ENCODE measurements at regions not wholly inside any gene's neighbourhood (a gene's known extent, or its start where the extent isn't known, plus 50 kb on each side); places are given as distances from the start of the nearest gene placed in this dataset.
"Not testable (repeated sequence)": the region's sequence is repeated elsewhere in the genome, so short reads cannot be mapped to it uniquely, and the experiment has no call there.

DNA sequence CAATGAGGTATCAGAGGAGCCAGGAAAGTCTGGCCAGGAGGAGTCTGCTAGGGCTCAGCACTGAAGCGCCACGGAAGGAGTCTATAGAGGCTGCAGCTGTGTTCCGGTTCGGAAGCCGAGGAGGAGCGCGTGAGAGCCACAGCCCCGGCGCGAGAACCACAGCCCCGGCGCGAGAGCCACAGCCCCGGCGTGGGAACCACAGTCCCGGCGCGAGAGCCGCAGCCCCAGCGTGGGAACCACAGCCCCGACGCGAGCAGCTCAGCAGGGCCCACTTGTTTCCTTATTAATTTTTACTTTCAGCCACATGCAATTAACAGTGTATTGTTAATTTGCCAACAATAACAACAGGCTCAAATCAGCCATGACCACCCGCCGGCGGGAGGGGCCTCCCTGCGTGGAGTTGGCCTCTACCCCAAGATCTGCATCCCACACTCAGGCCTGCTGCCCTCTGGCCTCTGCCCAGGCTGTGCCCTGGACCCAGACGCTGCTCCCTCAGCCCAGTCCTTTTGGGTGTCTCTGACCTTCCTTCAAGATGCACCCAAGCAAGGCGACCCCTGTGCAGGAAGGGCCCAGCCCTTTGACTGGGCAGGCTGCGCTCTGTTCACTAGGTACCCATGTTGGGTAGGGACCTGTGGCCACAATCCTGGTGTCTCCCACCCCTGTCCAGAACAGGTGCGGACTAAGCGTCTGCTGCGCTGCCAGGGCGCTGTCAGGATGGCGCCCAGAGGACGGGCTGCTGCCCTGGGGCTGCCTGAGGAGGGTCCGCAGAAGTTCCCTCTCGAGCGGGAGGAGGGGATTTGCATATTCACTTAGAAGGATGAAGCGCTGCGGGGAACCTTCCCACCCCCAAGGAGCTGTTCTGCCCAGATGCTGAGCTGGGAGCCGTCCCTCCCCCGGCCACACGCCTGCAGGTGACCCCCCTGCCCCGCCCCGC, 113.8 kb downstream of the ADRA2C start:
- Mint-ChIP-seq H3K27ac (no peak overlapping the region), H3K9me3 (peaks cover 12% of the 10 kb centered on the region), H3K36me3 (ENCODE audit: low read depth) (peaks cover 8% of the 10 kb centered on the region), H3K27me3 (peaks cover 40% of the 10 kb centered on the region), H3K4me3 (no peak overlapping the region), H3K4me1 (peaks cover 11% of the 10 kb centered on the region)
- DNase-seq = no peak
- ChIA-PET POLR2A (no interaction called here), CTCF (interaction anchor here (0.6 to 2.3 kb wide), 13 partner anchors 13 to 678 kb away, joined by 3 to 9 read pairs (median 4); no protein-coding TSS in a partner anchor)

DNA sequence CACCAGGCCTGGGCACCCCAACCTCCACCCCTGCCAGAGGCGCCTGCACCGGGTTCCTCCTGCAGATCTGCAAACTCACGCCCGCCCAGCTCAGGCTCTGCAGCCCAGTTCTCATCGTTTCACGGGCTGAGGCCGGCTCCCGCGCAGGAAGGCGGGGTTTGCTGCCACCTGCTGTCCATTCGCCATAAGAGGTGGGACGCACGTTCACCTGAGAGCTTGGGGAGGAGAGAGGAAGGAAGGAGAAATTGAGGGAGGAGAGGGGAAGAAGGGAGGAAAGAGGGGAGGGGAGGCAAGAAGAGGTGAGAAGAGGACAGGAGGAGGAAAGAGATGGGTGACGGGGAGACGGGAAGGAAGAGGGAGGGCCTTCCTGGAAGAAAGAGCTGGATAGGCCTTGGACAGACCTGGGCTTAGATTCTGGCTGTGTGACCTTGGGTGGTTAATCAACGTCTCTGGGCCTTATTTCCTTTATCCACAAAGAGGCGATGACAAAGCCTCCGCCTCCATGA, 114.5 kb downstream of the ADRA2C start:
- Mint-ChIP-seq H3K9me3 (peaks cover 12% of the 10 kb centered on the region), H3K27me3 (peaks cover 41% of the 10 kb centered on the region), H3K36me3 (ENCODE audit: low read depth) (peaks cover 8% of the 10 kb centered on the region), H3K4me1 (peaks cover 11% of the 10 kb centered on the region), H3K27ac (no peak overlapping the region), H3K4me3 (no peak overlapping the region)
- CTCF ChIA-PET = interaction anchor here (0.6 to 2.3 kb wide), 13 partner anchors 9 to 679 kb away, joined by 3 to 9 read pairs (median 4); no protein-coding TSS in a partner anchor
- DNase-seq = peak; percentile 70
- POLR2A ChIA-PET = interaction anchor here (0.7 kb wide), 1 partner anchor 17 kb away, joined by 3 read pairs; no protein-coding TSS in a partner anchor

DNA sequence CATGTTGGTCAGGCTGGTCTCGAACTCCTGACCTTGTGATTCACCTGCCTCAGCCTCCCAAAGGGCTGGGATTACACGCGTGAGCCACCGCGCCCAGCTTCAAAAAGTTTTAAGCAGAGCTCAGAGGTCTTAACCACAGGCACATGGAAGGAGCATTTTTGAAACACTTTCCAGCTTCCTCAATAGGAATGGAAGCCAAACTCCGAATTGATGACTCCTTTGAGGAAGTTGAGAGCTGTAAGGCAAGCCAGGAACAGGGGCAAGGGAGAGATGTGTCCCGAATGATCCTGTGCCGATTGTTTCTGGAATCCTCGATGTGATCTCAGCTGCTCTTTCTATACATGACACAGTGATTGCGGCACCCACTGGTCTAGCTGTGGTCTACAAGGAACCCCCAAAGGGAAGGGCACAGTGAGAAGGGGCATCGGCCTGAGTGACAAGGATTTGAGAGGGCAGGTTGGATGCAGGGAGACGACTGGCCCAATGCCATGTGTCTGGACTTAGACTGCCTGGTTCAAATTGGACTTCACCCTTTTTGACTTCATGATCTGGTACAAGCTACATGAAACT, 116.2 kb downstream of the ADRA2C start:
- H3K4me1 Mint-ChIP-seq = peaks cover 11% of the 10 kb centered on the region
- CTCF ChIA-PET = interaction anchor here (0.7 kb wide), 1 partner anchor 34 kb away, joined by 3 read pairs; no protein-coding TSS in a partner anchor
- H3K27me3 Mint-ChIP-seq = peaks cover 48% of the 10 kb centered on the region
- H3K9me3 Mint-ChIP-seq; H3K4me3 Mint-ChIP-seq; H3K27ac Mint-ChIP-seq; DNase-seq; POLR2A ChIA-PET; H3K36me3 Mint-ChIP-seq (ENCODE audit: low read depth): not testable (repeated sequence)

DNA sequence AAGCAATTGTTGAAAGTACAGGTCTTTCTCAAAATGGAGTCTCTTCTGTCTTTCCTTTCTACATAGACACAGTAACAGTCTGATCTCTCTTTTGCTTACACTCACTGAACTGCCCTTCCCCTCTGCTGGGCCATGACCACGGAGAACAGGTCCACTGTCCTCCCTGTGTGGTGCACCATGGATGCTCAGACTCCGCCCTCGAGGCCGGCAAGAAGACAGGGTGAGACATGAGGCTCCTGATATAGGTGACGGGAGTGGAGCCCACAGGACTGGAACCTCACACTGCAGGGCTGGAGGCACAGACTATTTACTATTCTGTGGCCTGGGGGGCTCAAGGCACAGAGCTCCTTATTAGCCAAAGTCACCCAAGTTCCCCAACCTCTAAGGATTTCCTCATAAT, 118.1 kb downstream of the ADRA2C start:
- DNase-seq; H3K4me3 Mint-ChIP-seq; H3K36me3 Mint-ChIP-seq (ENCODE audit: low read depth); POLR2A ChIA-PET; H3K9me3 Mint-ChIP-seq; H3K4me1 Mint-ChIP-seq; CTCF ChIA-PET; H3K27ac Mint-ChIP-seq: not testable (repeated sequence)
- peaks cover 31% of the 10 kb centered on the region for H3K27me3 Mint-ChIP-seq

DNA sequence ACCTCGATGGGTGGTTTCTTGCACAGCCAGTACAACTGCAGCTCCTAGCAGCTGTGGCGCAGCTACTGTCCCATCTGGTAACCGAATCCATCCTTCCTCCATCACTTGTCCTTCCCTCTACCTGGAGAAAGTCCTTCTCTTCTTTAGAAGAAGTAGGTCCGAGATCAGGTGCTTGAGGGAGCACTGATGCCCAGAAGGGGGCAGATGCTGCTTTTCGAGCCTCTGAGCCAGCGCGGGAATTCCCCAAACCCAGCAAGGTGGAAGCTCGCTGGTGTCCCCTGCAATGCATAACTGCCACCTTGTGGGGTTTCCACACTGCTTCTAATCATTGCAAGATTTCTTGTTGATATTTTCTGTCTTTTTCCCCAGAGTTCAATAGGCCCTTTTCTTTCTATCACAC, 127.4 kb downstream of the ADRA2C start:
- peak; percentile 26 for DNase-seq
- H3K27me3 Mint-ChIP-seq; H3K9me3 Mint-ChIP-seq; H3K27ac Mint-ChIP-seq; H3K36me3 Mint-ChIP-seq (ENCODE audit: low read depth); POLR2A ChIA-PET; CTCF ChIA-PET; H3K4me1 Mint-ChIP-seq; H3K4me3 Mint-ChIP-seq: not testable (repeated sequence)

DNA sequence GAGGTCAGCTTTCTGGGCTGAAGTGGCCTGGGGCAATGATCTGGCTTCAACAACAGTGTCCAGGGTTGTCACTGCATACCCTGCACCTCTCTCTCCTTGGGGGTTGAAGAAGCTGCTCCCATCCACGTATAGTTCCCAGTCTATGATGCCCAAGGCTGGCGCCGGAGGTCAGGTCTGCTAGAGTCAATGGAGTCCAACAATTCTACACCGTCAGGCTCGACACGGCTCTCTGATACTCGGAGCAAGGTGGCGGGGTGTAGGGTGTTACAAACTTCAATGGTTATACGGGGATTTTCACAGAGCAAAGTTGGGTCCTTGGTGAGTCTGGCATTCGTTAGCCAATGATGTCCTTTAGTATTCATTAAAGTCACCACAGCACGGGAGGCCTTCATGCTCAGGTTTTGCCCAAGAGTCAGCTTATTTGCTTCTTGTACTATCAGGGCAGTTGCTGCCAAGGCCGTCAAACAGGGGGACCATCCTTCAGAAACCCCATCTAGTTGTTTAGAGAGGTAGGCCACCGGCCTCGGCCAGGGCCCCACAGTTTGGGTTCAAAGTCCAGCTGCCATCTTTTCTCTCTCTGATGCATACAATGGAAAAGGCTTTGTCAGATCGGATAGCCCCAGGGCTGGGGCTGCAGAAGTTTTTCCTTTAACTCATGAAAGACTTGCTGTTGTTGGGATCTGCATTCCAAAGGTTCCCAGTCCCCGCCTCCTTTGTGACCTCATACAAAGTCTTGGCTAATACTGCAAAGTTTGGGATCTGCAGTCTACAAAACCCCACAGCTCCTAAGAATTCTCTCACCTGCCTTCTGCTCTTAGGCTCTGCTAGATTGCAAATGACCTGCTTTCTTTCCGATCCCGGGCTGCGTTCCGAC, 128.1 kb downstream of the ADRA2C start:
- H3K9me3 Mint-ChIP-seq; H3K36me3 Mint-ChIP-seq (ENCODE audit: low read depth); H3K4me1 Mint-ChIP-seq; POLR2A ChIA-PET; H3K27me3 Mint-ChIP-seq; DNase-seq; CTCF ChIA-PET; H3K4me3 Mint-ChIP-seq; H3K27ac Mint-ChIP-seq: not testable (repeated sequence)

DNA sequence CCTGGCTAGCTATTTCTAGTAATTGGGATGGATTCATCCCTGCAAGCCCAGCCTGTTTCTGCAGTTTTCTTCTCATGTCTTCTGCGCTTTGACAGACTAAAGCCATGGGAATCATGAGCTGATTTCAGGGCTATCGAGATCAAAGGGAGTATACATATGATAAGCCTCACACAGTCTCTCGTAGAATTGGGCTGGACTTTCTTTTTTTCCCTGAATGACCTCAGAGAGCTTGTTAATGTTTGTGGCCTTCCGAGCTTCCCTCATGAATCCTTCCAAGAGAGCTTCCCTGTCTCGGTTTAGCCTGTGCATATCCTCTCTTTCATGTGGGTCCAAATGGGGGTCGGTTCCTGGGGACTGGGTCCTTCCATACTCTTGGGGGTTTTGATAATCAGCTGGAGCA, 130.3 kb downstream of the ADRA2C start:
- Mint-ChIP-seq H3K4me3 (no peak overlapping the region), H3K4me1 (no peaks in the 10 kb centered on the region), H3K27me3 (peaks cover 4% of the 10 kb centered on the region), H3K36me3 (ENCODE audit: low read depth) (no peaks in the 10 kb centered on the region), H3K27ac (no peak overlapping the region), H3K9me3 (no peaks in the 10 kb centered on the region)
- DNase-seq = no peak
- CTCF ChIA-PET = no interaction called here
- POLR2A ChIA-PET = no interaction called here

DNA sequence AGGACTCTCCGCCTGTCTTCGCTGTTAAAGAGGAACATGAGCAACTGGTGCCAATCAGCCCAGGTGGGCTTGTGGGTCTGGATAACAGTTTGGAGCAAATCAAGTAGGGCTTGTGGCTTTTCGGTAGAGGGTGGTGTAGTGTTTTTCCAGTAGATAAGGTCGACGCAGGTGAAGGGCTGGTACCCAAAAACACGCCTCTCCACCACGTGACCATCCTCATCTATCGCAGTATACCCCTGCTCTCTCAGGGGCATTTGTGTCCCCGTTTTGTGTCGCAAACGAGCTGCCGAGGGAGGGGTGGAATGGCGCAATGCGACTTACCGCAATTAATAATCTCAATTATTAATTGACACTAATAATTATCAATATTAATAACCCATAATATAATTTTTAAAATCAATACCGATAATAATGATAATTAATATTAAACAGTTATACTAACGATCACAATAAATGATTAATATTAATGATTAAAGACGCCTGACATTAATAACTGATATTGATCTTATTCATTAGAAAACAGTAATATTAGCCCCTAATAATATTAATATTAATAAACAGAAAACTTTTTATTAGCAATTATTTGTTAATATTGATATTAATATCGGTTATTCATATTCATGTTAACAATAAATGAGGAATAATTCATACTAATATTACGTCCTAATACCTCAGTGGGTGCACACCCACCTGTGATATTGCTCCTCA, 130.8 kb downstream of the ADRA2C start:
- POLR2A ChIA-PET; CTCF ChIA-PET; H3K4me3 Mint-ChIP-seq; H3K27ac Mint-ChIP-seq; H3K4me1 Mint-ChIP-seq; H3K27me3 Mint-ChIP-seq; H3K9me3 Mint-ChIP-seq; H3K36me3 Mint-ChIP-seq (ENCODE audit: low read depth); DNase-seq: not testable (repeated sequence)

DNA sequence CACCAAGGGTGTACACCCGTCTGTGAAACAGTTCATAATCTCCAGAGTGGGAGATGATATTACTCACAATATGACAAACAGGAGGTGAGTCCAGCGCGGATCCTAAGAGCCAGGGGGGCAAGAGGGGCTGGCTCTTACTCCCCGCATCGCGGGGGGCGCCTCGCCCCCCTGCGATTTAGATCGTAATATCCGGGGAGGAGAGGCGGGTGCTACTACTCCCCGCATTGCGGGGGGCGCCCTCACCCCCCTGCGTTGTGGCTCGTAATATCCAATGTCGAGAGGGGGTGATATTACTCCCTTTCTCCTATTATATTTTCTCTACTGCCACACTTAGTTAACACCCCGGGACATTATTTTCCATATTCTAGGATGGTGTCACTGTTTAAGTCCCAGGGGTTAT, 131.9 kb downstream of the ADRA2C start:
- no peaks in the 10 kb centered on the region for H3K4me1 Mint-ChIP-seq
- DNase-seq = no peak
- no peaks in the 10 kb centered on the region for H3K9me3 Mint-ChIP-seq
- H3K4me3 Mint-ChIP-seq = no peak overlapping the region
- CTCF ChIA-PET = no interaction called here
- H3K27me3 Mint-ChIP-seq = peaks cover 10% of the 10 kb centered on the region
- H3K36me3 Mint-ChIP-seq (ENCODE audit: low read depth) = no peaks in the 10 kb centered on the region
- POLR2A ChIA-PET = no interaction called here
- H3K27ac Mint-ChIP-seq = no peak overlapping the region

DNA sequence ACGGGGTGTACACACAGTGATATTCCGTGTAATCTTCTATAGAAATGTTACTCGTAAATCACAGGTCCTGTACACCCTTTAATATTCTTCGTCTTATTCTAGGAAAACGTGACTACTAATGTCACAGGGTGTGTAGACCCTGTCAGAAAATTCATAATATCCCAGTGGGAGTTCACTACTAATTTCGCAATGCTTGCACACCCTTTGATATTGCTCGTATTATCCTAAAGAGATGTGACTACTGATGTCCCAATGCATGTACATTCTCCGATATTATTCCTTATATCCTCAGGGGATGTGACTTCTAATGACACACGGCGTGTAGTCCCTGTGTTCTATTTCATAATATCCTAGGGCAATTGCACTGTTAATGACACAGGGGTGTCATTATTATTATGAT, 132.7 kb downstream of the ADRA2C start:
- H3K9me3 Mint-ChIP-seq; H3K27ac Mint-ChIP-seq; H3K27me3 Mint-ChIP-seq; CTCF ChIA-PET; POLR2A ChIA-PET; DNase-seq; H3K4me3 Mint-ChIP-seq; H3K4me1 Mint-ChIP-seq; H3K36me3 Mint-ChIP-seq (ENCODE audit: low read depth): not testable (repeated sequence)

DNA sequence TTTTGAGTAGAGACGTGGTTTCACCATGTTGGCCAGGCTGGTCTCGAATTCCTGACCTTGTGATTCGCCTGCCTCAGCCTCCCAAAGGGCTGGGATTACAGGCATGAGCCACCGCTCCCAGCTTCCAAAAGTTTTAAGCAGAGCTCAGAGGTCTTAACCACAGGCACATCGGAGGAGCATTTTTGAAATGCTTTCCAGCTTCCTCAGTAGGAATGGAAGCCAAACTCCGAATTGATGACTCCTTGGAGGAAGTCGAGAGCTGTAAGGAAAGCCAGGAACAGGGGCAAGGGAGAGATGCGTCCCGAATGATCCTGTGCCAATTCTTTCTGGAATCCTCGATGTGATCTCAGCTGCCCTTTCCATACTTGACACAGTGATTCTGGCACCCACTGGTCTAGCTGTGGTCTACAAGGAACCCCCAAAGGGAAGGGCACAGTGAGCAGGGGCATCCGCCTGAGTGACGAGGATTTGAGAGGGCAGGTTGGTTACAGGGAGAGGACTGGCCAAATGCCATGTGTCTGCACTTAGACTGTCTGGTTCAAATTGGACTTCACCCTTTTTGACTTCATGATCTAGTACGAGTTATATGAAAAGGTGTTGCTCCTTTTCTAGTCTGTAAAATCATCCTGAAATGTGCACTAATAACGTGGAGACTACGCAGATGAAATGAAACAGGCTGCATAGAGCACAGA, 138.2 kb downstream of the ADRA2C start:
- H3K27ac Mint-ChIP-seq; POLR2A ChIA-PET; H3K4me1 Mint-ChIP-seq; H3K4me3 Mint-ChIP-seq; H3K36me3 Mint-ChIP-seq (ENCODE audit: low read depth); CTCF ChIA-PET; H3K9me3 Mint-ChIP-seq; H3K27me3 Mint-ChIP-seq; DNase-seq: not testable (repeated sequence)

DNA sequence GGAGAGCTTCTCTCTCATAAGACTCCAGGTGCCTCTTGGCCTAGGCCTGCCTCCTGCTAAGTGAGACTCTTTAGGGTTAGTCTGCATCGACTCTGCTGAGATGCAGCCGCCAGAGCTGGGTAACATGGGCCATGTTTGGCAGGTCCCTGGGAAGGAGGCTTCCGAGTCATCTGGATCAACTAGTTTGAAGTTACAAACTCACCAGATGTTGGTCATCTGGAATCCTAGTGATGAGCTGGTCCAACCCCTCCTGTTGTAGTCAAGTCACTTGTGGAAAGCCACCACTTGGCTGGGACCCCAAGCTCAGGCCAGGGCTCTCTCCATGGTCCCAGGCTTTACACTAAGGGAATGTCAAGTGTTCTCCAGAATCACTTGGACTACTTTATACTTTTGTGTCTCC, 143.4 kb downstream of the ADRA2C start:
- H3K27ac Mint-ChIP-seq; DNase-seq; H3K4me1 Mint-ChIP-seq; H3K36me3 Mint-ChIP-seq (ENCODE audit: low read depth); H3K27me3 Mint-ChIP-seq; POLR2A ChIA-PET; H3K4me3 Mint-ChIP-seq; CTCF ChIA-PET: not testable (repeated sequence)
- peaks cover 14% of the 10 kb centered on the region for H3K9me3 Mint-ChIP-seq
